K562 (cell line): ENCODE measurements at regions not wholly inside any gene's neighbourhood (a gene's known extent, or its start where the extent isn't known, plus 50 kb on each side); places are given as distances from the start of the nearest gene placed in this dataset.

Experiments used
- ATAC-seq: fragments of 200-7000 bp; cut with Tn5 transposase; 3 replicates; pipeline ENCODE4 v1.9.1; 2020; ENCODE audit warnings: moderate library complexity
- BruUV-seq: library from RNA; stranded (reverse); fragments of 400-500 nt; replicated peaks from 2 replicates; lab custom pipeline; 2021; lab: Mats Ljungman, UMichigan
- CTCF ChIA-PET: fragments of 300-600 bp; formaldehyde crosslinking; extraction: SDS; loops from one replicate; lab custom pipeline; 2021; ENCODE audit warnings: low intra/inter-chr PET ratio; lab: Yijun Ruan, JAX
- POLR2A ChIA-PET: fragments of 300-600, 350-650 bp; sonication (Branson Sonifier 250); formaldehyde crosslinking; extraction: SDS; loops from one replicate; lab custom pipeline; 2021; ENCODE audit warnings: antibody characterized with exemption, inconsistent platforms; lab: Yijun Ruan, JAX
- DNase-seq, 4 experiments: peaks; one replicate each; pipeline versions ENCODE4 v3.0.0 to v3.0.0-alpha.2; 2011 to 2018; ENCODE audit warnings: low spot score in 3 of 4, mixed read lengths in 3 of 4; ENCODE audit errors: extremely low read depth in 1 of 4
- FAIRE-seq: peaks from 2 replicates; lab custom pipeline; 2011; peaks lifted over from hg19 to GRCh38; lab: Jason Lieb, UNC
- H2AFZ ChIP-seq: 2 replicates; pipeline ENCODE4 v1.6.0; 2011; ENCODE audit warnings: low read depth, low read length, control low read depth, inconsistent platforms
- H3K27ac ChIP-seq: fragments of 200-600 bp; 3 replicates; pipeline ENCODE4 v1.8.0; 2011; ENCODE audit warnings: low read depth, mild to moderate bottlenecking, control low read depth, inconsistent platforms, low read length, moderate library complexity, mixed read lengths; ENCODE audit errors: extremely low read depth
- H3K27me3 ChIP-seq, 2 experiments: fragments of 300-600 bp in 1 of 2; 2 replicates in 1 of 2; 3 replicates in 1 of 2; pipeline versions ENCODE4 v1.6.0 to v1.8.0; 2011; ENCODE audit warnings: inconsistent platforms in 2 of 2, low read length in 2 of 2, mild to moderate bottlenecking in 1 of 2, mixed read lengths in 1 of 2, moderate library complexity in 1 of 2; ENCODE audit not compliant: control insufficient read depth in 2 of 2, insufficient read depth in 2 of 2
- H3K36me3 ChIP-seq: fragments of 300-600 bp; 3 replicates; pipeline ENCODE4 v1.8.0; 2011; ENCODE audit warnings: mild to moderate bottlenecking, low read length, inconsistent platforms; ENCODE audit not compliant: control insufficient read depth, insufficient read depth
- H3K4me1 ChIP-seq, 2 experiments: fragments of 200-600 bp in 1 of 2; replicated peaks in 1 of 2; 2 replicates in 1 of 2; 3 replicates in 1 of 2; pipeline versions ENCODE4 v1.5.1 to v1.8.0; 2011; ENCODE audit warnings: inconsistent platforms in 2 of 2, low read length in 2 of 2, mild to moderate bottlenecking in 1 of 2, mixed read lengths in 1 of 2, moderate library complexity in 1 of 2; ENCODE audit not compliant: control insufficient read depth in 2 of 2, insufficient read depth in 2 of 2
- H3K4me2 ChIP-seq: 2 replicates; pipeline ENCODE4 v1.6.1; 2011; ENCODE audit warnings: low read length, control low read depth, inconsistent platforms, mixed read lengths; ENCODE audit not compliant: insufficient read depth
- H3K4me3 ChIP-seq: fragments of 200-600 bp; sonication (generic), shearing (Covaris generic); 2 replicates; pipeline ENCODE4 v1.5.1; 2016; ENCODE audit warnings: control low read depth, inconsistent platforms
- H3K79me2 ChIP-seq: fragments of 200-600 bp; 3 replicates; pipeline ENCODE4 v1.8.0; 2011; ENCODE audit warnings: low read length, inconsistent platforms; ENCODE audit not compliant: control insufficient read depth, insufficient read depth
- H3K9ac ChIP-seq, 2 experiments: 2 replicates each; pipeline versions ENCODE4 v1.6.0 to v1.6.1; 2011; ENCODE audit warnings: low read depth in 2 of 2, low read length in 2 of 2, control low read depth in 1 of 2, inconsistent platforms in 1 of 2, mild to moderate bottlenecking in 1 of 2, mixed read lengths in 1 of 2; ENCODE audit not compliant: insufficient read depth in 1 of 2
- H3K9me1 ChIP-seq: one replicate; pipeline ENCODE4 v1.6.0; 2011; ENCODE audit warnings: inconsistent platforms, mild to moderate bottlenecking, low read length, moderate library complexity; ENCODE audit not compliant: control insufficient read depth, insufficient read depth
- H3K9me3 ChIP-seq: replicated peaks from 2 replicates; pipeline ENCODE4 v1.5.1; 2011; ENCODE audit warnings: low read depth, low read length, inconsistent platforms; ENCODE audit not compliant: control insufficient read depth, insufficient read depth
- H4K20me1 ChIP-seq: replicated peaks from 2 replicates; pipeline ENCODE4 v1.6.1; 2011; ENCODE audit warnings: low read length, inconsistent platforms, mixed read lengths; ENCODE audit not compliant: control insufficient read depth, insufficient read depth
- MECOM ChIP-seq: fragments of 250-450 bp; sonication (Bioruptor Pico); IDR thresholded peaks from 2 replicates; pipeline ENCODE4 v1.8.0; 2022; ENCODE audit warnings: inconsistent platforms
- NFIX ChIP-seq: fragments of 250-450 bp; sonication (Bioruptor Pico); IDR thresholded peaks from 2 replicates; pipeline ENCODE4 v1.4.0; 2020; ENCODE audit warnings: low read depth, mild to moderate bottlenecking, moderate library complexity
- PHTF2 ChIP-seq: fragments of 250-450 bp; sonication (Bioruptor Pico); IDR thresholded peaks from 2 replicates; pipeline ENCODE4 v1.5.0; 2021; ENCODE audit warnings: mild to moderate bottlenecking
- POLR2B ChIP-seq: fragments of 450-650 bp; IDR thresholded peaks from 2 replicates; pipeline ENCODE4 v1.6.1; 2018; ENCODE audit warnings: low read depth; ENCODE audit not compliant: partially characterized antibody
- WGBS: fragments of 100-300 bp; shearing (Covaris generic); methylation state at CpG from one replicate; pipeline ENCODE4 v1.1.6; 2016; ENCODE audit warnings: low coverage, mixed read lengths; ENCODE audit not compliant: insufficient coverage; ENCODE audit errors: missing lambda C conversion rate; 5-methylcytosine and 5-hydroxymethylcytosine counted together
- in situ Hi-C: fragments of 300-500 bp; cut with MboI; formaldehyde crosslinking; loops from 4 replicates; pipeline ENCODE4 v1.15.0; 2018; ENCODE audit warnings: inconsistent platforms, mixed read lengths
- intact Hi-C: fragments of 100-400 bp; cut with micrococcal nuclease; formaldehyde crosslinking; loops from 2 replicates; pipeline ENCODE4 v1.14.2; 2022
- TF ChIP-seq, protein P1 (sequence below): fragments of 250-450 bp; sonication (Bioruptor Pico); IDR thresholded peaks from 2 replicates; pipeline ENCODE4 v1.4.0; 2020
- TF ChIP-seq, protein P2 (sequence below): fragments of 250-450 bp; sonication (Bioruptor Pico); IDR thresholded peaks from 2 replicates; pipeline ENCODE4 v1.4.0; 2020; ENCODE audit warnings: mild to moderate bottlenecking, moderate library complexity

DNA sequence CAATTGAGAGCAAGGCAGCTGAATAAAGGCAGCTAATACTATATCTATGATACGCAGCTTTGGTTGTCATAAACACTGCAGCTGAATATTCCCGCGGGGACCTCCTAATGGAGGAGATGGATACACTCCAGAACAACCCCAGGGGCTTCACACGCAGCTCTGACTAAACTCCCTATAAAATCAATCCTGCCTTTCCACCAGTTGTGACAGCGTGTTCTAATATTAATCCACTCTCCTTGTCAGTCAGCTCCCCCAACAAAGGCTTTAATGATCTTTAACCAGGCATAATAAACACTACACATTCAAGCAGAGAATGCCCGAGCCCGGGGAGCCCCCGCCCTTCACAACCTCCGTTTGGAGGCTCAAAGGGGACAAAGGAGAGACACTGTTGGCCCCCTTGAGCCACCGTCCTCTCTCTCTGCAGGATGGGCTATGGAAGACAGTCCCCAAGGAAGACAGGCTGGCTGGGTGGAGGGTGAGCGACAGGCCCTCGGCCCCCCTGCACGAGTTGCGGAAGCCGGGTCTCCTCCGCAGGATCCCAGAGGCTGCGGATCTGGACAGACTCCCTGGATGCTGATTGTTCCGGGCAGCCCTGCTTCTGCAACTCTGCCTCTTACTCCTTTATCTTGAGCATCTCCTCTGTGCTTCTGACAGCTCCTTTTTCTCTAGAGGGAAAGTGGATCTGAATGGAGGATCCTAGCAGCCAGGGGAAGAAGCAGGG, 565.2 kb downstream of the BUD13 start (continued):
- TF ChIP-seq MECOM (CRISPR knock-in tag), result no peak
- no peak for TF ChIP-seq NFIX

DNA sequence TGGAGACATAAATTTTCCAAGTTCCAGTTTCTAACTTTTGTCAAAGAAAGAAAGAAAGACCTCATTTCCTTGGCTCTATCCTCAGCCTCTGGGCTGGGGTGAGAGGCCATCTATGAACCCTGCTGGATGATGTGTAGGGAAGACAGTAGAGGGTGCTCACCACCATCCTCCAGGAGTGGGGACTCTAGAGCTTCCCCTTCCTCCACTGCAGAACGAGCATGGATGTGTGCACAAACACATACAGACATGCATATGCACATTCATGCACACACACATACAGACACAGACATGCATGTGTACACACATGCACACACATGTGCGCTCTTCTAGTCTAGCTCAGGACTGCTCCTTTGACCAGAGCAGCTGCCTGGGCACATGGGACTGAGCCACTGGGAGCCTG, 565.8 kb downstream of the BUD13 start:
- CTCF ChIA-PET, result no interaction called here
- H3K9me3 ChIP-seq, result no peaks in the 10 kb centered on the region

More for the DNA sequence above, 565.8 kb downstream of the BUD13 start:
- no peaks in the 10 kb centered on the region for H3K79me2 ChIP-seq
- H4K20me1 ChIP-seq, result no peaks in the 10 kb centered on the region
- H3K27ac ChIP-seq, result no peak overlapping the region
- H3K9ac ChIP-seq, result no peak overlapping the region
- TF ChIP-seq PHTF2 (CRISPR knock-in tag) (no peak), POLR2B (no peak)
- TF ChIP-seq, protein P1, sequence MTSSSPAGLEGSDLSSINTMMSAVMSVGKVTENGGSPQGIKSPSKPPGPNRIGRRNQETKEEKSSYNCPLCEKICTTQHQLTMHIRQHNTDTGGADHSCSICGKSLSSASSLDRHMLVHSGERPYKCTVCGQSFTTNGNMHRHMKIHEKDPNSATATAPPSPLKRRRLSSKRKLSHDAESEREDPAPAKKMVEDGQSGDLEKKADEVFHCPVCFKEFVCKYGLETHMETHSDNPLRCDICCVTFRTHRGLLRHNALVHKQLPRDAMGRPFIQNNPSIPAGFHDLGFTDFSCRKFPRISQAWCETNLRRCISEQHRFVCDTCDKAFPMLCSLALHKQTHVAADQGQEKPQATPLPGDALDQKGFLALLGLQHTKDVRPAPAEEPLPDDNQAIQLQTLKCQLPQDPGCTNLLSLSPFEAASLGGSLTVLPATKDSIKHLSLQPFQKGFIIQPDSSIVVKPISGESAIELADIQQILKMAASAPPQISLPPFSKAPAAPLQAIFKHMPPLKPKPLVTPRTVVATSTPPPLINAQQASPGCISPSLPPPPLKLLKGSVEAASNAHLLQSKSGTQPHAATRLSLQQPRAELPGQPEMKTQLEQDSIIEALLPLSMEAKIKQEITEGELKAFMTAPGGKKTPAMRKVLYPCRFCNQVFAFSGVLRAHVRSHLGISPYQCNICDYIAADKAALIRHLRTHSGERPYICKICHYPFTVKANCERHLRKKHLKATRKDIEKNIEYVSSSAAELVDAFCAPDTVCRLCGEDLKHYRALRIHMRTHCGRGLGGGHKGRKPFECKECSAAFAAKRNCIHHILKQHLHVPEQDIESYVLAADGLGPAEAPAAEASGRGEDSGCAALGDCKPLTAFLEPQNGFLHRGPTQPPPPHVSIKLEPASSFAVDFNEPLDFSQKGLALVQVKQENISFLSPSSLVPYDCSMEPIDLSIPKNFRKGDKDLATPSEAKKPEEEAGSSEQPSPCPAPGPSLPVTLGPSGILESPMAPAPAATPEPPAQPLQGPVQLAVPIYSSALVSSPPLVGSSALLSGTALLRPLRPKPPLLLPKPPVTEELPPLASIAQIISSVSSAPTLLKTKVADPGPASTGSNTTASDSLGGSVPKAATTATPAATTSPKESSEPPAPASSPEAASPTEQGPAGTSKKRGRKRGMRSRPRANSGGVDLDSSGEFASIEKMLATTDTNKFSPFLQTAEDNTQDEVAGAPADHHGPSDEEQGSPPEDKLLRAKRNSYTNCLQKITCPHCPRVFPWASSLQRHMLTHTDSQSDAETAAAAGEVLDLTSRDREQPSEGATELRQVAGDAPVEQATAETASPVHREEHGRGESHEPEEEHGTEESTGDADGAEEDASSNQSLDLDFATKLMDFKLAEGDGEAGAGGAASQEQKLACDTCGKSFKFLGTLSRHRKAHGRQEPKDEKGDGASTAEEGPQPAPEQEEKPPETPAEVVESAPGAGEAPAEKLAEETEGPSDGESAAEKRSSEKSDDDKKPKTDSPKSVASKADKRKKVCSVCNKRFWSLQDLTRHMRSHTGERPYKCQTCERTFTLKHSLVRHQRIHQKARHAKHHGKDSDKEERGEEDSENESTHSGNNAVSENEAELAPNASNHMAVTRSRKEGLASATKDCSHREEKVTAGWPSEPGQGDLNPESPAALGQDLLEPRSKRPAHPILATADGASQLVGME, result no peak
- TF ChIP-seq, protein P2, sequence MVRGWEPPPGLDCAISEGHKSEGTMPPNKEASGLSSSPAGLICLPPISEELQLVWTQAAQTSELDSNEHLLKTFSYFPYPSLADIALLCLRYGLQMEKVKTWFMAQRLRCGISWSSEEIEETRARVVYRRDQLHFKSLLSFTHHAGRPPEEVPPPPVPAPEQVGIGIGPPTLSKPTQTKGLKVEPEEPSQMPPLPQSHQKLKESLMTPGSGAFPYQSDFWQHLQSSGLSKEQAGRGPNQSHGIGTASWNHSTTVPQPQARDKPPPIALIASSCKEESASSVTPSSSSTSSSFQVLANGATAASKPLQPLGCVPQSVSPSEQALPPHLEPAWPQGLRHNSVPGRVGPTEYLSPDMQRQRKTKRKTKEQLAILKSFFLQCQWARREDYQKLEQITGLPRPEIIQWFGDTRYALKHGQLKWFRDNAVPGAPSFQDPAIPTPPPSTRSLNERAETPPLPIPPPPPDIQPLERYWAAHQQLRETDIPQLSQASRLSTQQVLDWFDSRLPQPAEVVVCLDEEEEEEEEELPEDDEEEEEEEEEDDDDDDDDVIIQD, result no peak
- no peak overlapping the region for H3K4me2 ChIP-seq
- DNase-seq, result no peak
- H2AFZ ChIP-seq, result no peak overlapping the region
- no peaks in the 10 kb centered on the region for H3K4me1 ChIP-seq
- FAIRE-seq, result no peak
- H3K36me3 ChIP-seq, result no peaks in the 10 kb centered on the region
- intact Hi-C loops (no loop called here), in situ Hi-C loops (no loop called here)
- H3K9me1 ChIP-seq, result no peaks in the 10 kb centered on the region
- WGBS, result 0% methylated on average over 1 of the region's 2 CpGs
- peaks cover 0 to 17% of the 10 kb centered on the region in 2 experiments; a peak in 3 of 5 replicates for H3K27me3 ChIP-seq
- H3K4me3 ChIP-seq, result no peak overlapping the region
- no TSS peak for BruUV-seq
- ATAC-seq, result no peak
- POLR2A ChIA-PET, result interaction anchor here (1.0 kb wide), 1 partner anchor 8 kb away, joined by 3 read pairs; no protein-coding TSS in a partner anchor
